A549 (cell line): ENCODE measurements at regions not wholly inside any gene's neighbourhood (a gene's known extent, or its start where the extent isn't known, plus 50 kb on each side); places are given as distances from the start of the nearest gene placed in this dataset.

Source experiments
- ATAC-seq, 2 experiments: fragments of 200-7000 bp in 1 of 2; fragments of >200 bp in 1 of 2; cut with Nextera tagmentation in 1 of 2; cut with Tn5 transposase in 1 of 2; 3 replicates each; pipeline versions ENCODE4 v1.8.0 to v1.9.1; 2018 to 2020; ENCODE audit warnings: mild to moderate bottlenecking in 1 of 2, moderate library complexity in 1 of 2
- CTCF ChIA-PET: fragments of 300-600 bp; sonication (Branson Sonifier 250); formaldehyde crosslinking; extraction: SDS; loops from one replicate; lab custom pipeline; 2021; ENCODE audit warnings: antibody characterized with exemption, inconsistent platforms; lab: Yijun Ruan, JAX
- POLR2A ChIA-PET: fragments of 350-600 bp; formaldehyde crosslinking; extraction: SDS; loops from one replicate; lab custom pipeline; 2021; ENCODE audit warnings: antibody characterized with exemption, inconsistent platforms; lab: Yijun Ruan, JAX
- DNase-seq, 2 experiments: peaks; one replicate each; pipeline versions ENCODE4 v3.0.0 to v3.0.0-alpha.2; 2011 to 2016; ENCODE audit warnings: low read depth in 1 of 2, low spot score in 1 of 2
- FAIRE-seq: peaks from 2 replicates; lab custom pipeline; 2011; peaks lifted over from hg19 to GRCh38; lab: Jason Lieb, UNC
- H3K27ac ChIP-seq, 2 experiments: fragments of >200 bp; sonication (Bioruptor Twin); formaldehyde crosslinking; 3 replicates each; pipeline ENCODE4 v1.5.1; 2016 to 2017
- H3K4me1 ChIP-seq: fragments of >200 bp; sonication (Bioruptor Twin); formaldehyde crosslinking; 3 replicates; pipeline ENCODE4 v1.6.1; 2016
- H3K4me2 ChIP-seq: fragments of >200 bp; sonication (Bioruptor Twin); formaldehyde crosslinking; 3 replicates; pipeline ENCODE4 v1.6.1; 2016
- H3K4me3 ChIP-seq: fragments of >200 bp; sonication (Bioruptor Twin); formaldehyde crosslinking; 3 replicates; pipeline ENCODE4 v1.5.1; 2016
- H3K9me3 ChIP-seq: fragments of >200 bp; sonication (Bioruptor Twin); formaldehyde crosslinking; 3 replicates; pipeline ENCODE4 v1.6.1; 2016
- BHLHE40 ChIP-seq: IDR thresholded peaks from 2 replicates; pipeline ENCODE4 v1.6.1; 2012; ENCODE audit warnings: low read depth, low read length, inconsistent platforms
- CHD2 ChIP-seq: fragments of 150-350 bp; IDR thresholded peaks from 2 replicates; pipeline ENCODE4 v1.6.1; 2014; ENCODE audit warnings: low read length; ENCODE audit not compliant: partially characterized antibody
- ESRRA ChIP-seq: fragments of 150-350 bp; IDR thresholded peaks from 2 replicates; pipeline ENCODE4 v1.6.1; 2014; ENCODE audit warnings: mild to moderate bottlenecking, low read length, borderline replicate concordance
- FOXS1 ChIP-seq: fragments of 250-450 bp; sonication (Bioruptor Pico); IDR thresholded peaks from 2 replicates; pipeline ENCODE4 v1.5.0; 2020; ENCODE audit warnings: mild to moderate bottlenecking, moderate library complexity
- HOXA7 ChIP-seq: fragments of 250-450 bp; sonication (Bioruptor Pico); IDR thresholded peaks from 2 replicates; pipeline ENCODE4 v1.5.0; 2020; ENCODE audit warnings: mild to moderate bottlenecking, moderate library complexity
- JUN ChIP-seq, 2 experiments: fragments of >200 bp; sonication (Bioruptor Twin); formaldehyde crosslinking; IDR thresholded peaks; 2 replicates in 1 of 2; 3 replicates in 1 of 2; pipeline ENCODE4 v1.6.1; 2016 to 2017
- MAFK ChIP-seq: fragments of 450-650 bp; IDR thresholded peaks from 2 replicates; pipeline ENCODE4 v1.6.1; 2014; ENCODE audit not compliant: partially characterized antibody
- MYC ChIP-seq: IDR thresholded peaks from 2 replicates; pipeline ENCODE4 v1.6.1; 2012; ENCODE audit warnings: mild to moderate bottlenecking, inconsistent platforms, low read length, improper control_type of control experiment, borderline replicate concordance
- NPAS2 ChIP-seq: fragments of 250-450 bp; sonication (Bioruptor Pico); IDR thresholded peaks from 2 replicates; pipeline ENCODE4 v1.8.0; 2022; ENCODE audit warnings: mild to moderate bottlenecking, moderate library complexity, borderline replicate concordance
- RAD21 ChIP-seq, 2 experiments: fragments of >200 bp in 1 of 2; sonication (Bioruptor Twin) in 1 of 2; formaldehyde crosslinking in 1 of 2; IDR thresholded peaks in 1 of 2; conservative IDR thresholded peaks in 1 of 2; 2 replicates in 1 of 2; 3 replicates in 1 of 2; pipeline ENCODE4 v1.6.1; 2012 to 2018; ENCODE audit warnings: inconsistent platforms in 1 of 2
- RARB ChIP-seq: fragments of 250-450 bp; sonication (Bioruptor Pico); IDR thresholded peaks from 2 replicates; pipeline ENCODE4 v1.8.0; 2021; ENCODE audit warnings: mild to moderate bottlenecking, moderate library complexity
- RFX5 ChIP-seq: fragments of 450-650 bp; IDR thresholded peaks from 2 replicates; pipeline ENCODE4 v1.7.1; 2014; ENCODE audit warnings: antibody characterized with exemption, mild to moderate bottlenecking, moderate library complexity
- SMC3 ChIP-seq: fragments of >200 bp; sonication (Bioruptor Twin); formaldehyde crosslinking; IDR thresholded peaks from 3 replicates; pipeline ENCODE4 v1.6.1; 2018; ENCODE audit warnings: inconsistent platforms
- SREBF2 ChIP-seq: fragments of 450-650 bp; IDR thresholded peaks from 2 replicates; pipeline ENCODE4 v1.6.1; 2014; ENCODE audit warnings: mild to moderate bottlenecking, moderate library complexity
- ZNF302 ChIP-seq: fragments of 250-450 bp; sonication (Bioruptor Pico); IDR thresholded peaks from 2 replicates; pipeline ENCODE4 v1.9.0; 2021; ENCODE audit warnings: inconsistent platforms, mild to moderate bottlenecking, moderate library complexity
- WGBS: methylation state at CpG from one replicate; pipeline ENCODE4 v1.1.6; 2017; ENCODE audit errors: missing lambda C conversion rate; 5-methylcytosine and 5-hydroxymethylcytosine counted together
- TF ChIP-seq, protein P1 (sequence below): fragments of >200 bp; sonication (Bioruptor Twin); formaldehyde crosslinking; IDR thresholded peaks from 3 replicates; pipeline ENCODE4 v1.6.1; 2016
- TF ChIP-seq, protein P2 (sequence below): fragments of 250-450 bp; sonication (Bioruptor Pico); IDR thresholded peaks from 2 replicates; pipeline ENCODE4 v1.5.0; 2020; ENCODE audit warnings: low read depth, mild to moderate bottlenecking, moderate library complexity
- TF ChIP-seq, protein P3 (sequence below): fragments of 200-600 bp; sonication (generic); IDR thresholded peaks from 2 replicates; pipeline ENCODE4 v1.6.1; 2016; ENCODE audit warnings: antibody characterized with exemption, mild to moderate bottlenecking, moderate library complexity
- TF ChIP-seq, protein P4 (sequence below): fragments of >200 bp; sonication (Bioruptor Twin); formaldehyde crosslinking; IDR thresholded peaks from 3 replicates; pipeline ENCODE4 v1.5.1; 2016
- TF ChIP-seq, protein P5 (sequence below): fragments of 250-450 bp; sonication (Bioruptor Pico); IDR thresholded peaks from 2 replicates; pipeline ENCODE4 v1.5.0; 2021; ENCODE audit warnings: mild to moderate bottlenecking, moderate library complexity, borderline replicate concordance

DNA sequence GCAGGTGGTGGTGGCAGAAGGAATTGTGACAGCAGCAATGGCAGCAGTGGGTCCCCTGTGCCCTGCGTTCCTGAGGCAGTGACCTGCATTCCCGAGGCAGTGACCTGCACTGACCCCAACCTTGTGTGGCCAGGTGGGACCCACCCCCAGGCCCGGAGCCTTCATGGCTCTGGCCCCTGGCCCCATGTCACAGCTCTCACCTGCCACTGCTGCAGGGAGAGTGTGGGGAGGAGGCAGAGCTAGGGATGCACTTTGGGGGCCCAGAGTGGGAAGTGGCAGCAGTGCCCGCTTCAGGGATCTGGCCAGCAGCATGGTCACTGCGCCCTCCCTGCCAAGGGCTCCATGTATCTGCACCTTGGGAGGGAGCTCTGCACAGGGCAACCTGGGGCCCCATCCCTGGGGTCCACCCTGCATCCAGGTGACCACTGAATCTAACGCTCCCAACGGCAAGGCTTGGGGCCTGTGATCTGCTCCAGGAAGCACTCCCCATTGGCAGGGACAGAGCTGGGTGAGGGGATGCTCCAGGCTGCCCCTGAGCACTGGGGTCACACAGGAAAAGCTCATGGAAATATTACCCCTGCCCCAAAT lies 618.6 kb downstream of the RWDD3 start:
- Histone ChIP-seq H3K4me1 (no peaks in the 10 kb centered on the region), H3K9me3 (no peaks in the 10 kb centered on the region), H3K4me2 (no peak overlapping the region), H3K4me3 (no peak overlapping the region), H3K27ac (no peak overlapping the region)
- CTCF ChIA-PET, result no interaction called here
- WGBS, result no CpG with 5 or more reads among the region's 7 CpGs
- ATAC-seq (no peak), DNase-seq (no peak), FAIRE-seq (no peak)
- POLR2A ChIA-PET, result no interaction called here
- TF ChIP-seq, protein P1, sequence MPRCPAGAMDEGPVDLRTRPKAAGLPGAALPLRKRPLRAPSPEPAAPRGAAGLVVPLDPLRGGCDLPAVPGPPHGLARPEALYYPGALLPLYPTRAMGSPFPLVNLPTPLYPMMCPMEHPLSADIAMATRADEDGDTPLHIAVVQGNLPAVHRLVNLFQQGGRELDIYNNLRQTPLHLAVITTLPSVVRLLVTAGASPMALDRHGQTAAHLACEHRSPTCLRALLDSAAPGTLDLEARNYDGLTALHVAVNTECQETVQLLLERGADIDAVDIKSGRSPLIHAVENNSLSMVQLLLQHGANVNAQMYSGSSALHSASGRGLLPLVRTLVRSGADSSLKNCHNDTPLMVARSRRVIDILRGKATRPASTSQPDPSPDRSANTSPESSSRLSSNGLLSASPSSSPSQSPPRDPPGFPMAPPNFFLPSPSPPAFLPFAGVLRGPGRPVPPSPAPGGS, result no peak
- TF ChIP-seq, protein P2, sequence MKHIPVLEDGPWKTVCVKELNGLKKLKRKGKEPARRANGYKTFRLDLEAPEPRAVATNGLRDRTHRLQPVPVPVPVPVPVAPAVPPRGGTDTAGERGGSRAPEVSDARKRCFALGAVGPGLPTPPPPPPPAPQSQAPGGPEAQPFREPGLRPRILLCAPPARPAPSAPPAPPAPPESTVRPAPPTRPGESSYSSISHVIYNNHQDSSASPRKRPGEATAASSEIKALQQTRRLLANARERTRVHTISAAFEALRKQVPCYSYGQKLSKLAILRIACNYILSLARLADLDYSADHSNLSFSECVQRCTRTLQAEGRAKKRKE (CRISPR knock-in tag), result no peak
- TF ChIP-seq NPAS2 (no peak), RAD21 (conservative IDR thresholded peaks at IDR 0.05 in 1 of 2, IDR thresholded peaks at IDR 0.05 in 1 of 2) (no peak), MYC (no peak), RARB (CRISPR knock-in tag) (no peak), BHLHE40 (no peak), FOXS1 (CRISPR knock-in tag) (no peak), JUN (IDR thresholded peaks at IDR 0.05) (no peak), ESRRA (no peak), SREBF2 (no peak), MAFK (no peak), CHD2 (no peak), HOXA7 (CRISPR knock-in tag) (no peak), SMC3 (no peak), ZNF302 (no peak), RFX5 (no peak)
- TF ChIP-seq, protein P3, sequence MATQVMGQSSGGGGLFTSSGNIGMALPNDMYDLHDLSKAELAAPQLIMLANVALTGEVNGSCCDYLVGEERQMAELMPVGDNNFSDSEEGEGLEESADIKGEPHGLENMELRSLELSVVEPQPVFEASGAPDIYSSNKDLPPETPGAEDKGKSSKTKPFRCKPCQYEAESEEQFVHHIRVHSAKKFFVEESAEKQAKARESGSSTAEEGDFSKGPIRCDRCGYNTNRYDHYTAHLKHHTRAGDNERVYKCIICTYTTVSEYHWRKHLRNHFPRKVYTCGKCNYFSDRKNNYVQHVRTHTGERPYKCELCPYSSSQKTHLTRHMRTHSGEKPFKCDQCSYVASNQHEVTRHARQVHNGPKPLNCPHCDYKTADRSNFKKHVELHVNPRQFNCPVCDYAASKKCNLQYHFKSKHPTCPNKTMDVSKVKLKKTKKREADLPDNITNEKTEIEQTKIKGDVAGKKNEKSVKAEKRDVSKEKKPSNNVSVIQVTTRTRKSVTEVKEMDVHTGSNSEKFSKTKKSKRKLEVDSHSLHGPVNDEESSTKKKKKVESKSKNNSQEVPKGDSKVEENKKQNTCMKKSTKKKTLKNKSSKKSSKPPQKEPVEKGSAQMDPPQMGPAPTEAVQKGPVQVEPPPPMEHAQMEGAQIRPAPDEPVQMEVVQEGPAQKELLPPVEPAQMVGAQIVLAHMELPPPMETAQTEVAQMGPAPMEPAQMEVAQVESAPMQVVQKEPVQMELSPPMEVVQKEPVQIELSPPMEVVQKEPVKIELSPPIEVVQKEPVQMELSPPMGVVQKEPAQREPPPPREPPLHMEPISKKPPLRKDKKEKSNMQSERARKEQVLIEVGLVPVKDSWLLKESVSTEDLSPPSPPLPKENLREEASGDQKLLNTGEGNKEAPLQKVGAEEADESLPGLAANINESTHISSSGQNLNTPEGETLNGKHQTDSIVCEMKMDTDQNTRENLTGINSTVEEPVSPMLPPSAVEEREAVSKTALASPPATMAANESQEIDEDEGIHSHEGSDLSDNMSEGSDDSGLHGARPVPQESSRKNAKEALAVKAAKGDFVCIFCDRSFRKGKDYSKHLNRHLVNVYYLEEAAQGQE, result no peak
- TF ChIP-seq, protein P4, sequence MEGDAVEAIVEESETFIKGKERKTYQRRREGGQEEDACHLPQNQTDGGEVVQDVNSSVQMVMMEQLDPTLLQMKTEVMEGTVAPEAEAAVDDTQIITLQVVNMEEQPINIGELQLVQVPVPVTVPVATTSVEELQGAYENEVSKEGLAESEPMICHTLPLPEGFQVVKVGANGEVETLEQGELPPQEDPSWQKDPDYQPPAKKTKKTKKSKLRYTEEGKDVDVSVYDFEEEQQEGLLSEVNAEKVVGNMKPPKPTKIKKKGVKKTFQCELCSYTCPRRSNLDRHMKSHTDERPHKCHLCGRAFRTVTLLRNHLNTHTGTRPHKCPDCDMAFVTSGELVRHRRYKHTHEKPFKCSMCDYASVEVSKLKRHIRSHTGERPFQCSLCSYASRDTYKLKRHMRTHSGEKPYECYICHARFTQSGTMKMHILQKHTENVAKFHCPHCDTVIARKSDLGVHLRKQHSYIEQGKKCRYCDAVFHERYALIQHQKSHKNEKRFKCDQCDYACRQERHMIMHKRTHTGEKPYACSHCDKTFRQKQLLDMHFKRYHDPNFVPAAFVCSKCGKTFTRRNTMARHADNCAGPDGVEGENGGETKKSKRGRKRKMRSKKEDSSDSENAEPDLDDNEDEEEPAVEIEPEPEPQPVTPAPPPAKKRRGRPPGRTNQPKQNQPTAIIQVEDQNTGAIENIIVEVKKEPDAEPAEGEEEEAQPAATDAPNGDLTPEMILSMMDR, result no peak
- TF ChIP-seq, protein P5, sequence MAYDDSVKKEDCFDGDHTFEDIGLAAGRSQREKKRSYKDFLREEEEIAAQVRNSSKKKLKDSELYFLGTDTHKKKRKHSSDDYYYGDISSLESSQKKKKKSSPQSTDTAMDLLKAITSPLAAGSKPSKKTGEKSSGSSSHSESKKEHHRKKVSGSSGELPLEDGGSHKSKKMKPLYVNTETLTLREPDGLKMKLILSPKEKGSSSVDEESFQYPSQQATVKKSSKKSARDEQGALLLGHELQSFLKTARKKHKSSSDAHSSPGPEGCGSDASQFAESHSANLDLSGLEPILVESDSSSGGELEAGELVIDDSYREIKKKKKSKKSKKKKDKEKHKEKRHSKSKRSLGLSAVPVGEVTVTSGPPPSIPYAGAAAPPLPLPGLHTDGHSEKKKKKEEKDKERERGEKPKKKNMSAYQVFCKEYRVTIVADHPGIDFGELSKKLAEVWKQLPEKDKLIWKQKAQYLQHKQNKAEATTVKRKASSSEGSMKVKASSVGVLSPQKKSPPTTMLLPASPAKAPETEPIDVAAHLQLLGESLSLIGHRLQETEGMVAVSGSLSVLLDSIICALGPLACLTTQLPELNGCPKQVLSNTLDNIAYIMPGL (CRISPR knock-in tag), result no peak
